B cell (primary cell): ENCODE measurements at regions not wholly inside any gene's neighbourhood (a gene's known extent, or its start where the extent isn't known, plus 50 kb on each side); places are given as distances from the start of the nearest gene placed in this dataset. TPM values are rescaled to one million over a fixed set of nuclear protein-coding genes. Genes with fewer than 3 reads are reported as not detected.

Experiments
- small RNA-seq: library from RNA; depleted of rRNA; stranded (forward); fragments of <200 nt; gene quantifications from one replicate; pipeline ENCODE3, GENCODE V24; 2012; ENCODE audit warnings: low replicate concordance, low read depth; ENCODE audit not compliant: insufficient read length

Small RNA genes in the stretch of these regions (small RNA-seq; reads per million reads assigned to genes)
- gene AC005588.1 (not detected), gene AC079809.1 (not detected)
